CD4-positive, CD25-positive, alpha-beta regulatory T cell (primary cell): ENCODE measurements at regions not wholly inside any gene's neighbourhood (a gene's known extent, or its start where the extent isn't known, plus 50 kb on each side); places are given as distances from the start of the nearest gene placed in this dataset.
A peak's percentile ranks its signal among the peaks of the same experiment; 100 is the strongest.
"Not testable (repeated sequence)": the region's sequence is repeated elsewhere in the genome, so short reads cannot be mapped to it uniquely, and the experiment has no call there.

Experiments
- ATAC-seq, 2 donors: fragments of 150-1000 bp; cut with Tn5 transposase; one replicate each; pipeline ENCODE4 v1.10.0; 2021; ENCODE audit warnings: low read depth in 2 of 2, moderate number of reproducible peaks in 2 of 2, moderate library complexity in 1 of 2
- DNase-seq, 3 donors: peaks; one replicate each; pipeline versions ENCODE4 v3.0.0 to v3.0.0-alpha.2; 2012 to 2022; ENCODE audit warnings: mixed read lengths in 1 of 3
- H3K27ac ChIP-seq: one replicate; pipeline ENCODE4 v1.7.0; 2013; ENCODE audit warnings: mild to moderate bottlenecking, low read length; ENCODE audit not compliant: insufficient read depth, poor library complexity, severe bottlenecking
- H3K27me3 ChIP-seq: one replicate; pipeline ENCODE4 v1.7.0; 2013; ENCODE audit warnings: low read length; ENCODE audit not compliant: control insufficient read depth, insufficient read depth
- H3K36me3 ChIP-seq: one replicate; pipeline ENCODE4 v1.7.0; 2013; ENCODE audit warnings: mild to moderate bottlenecking, low read length, moderate library complexity; ENCODE audit not compliant: control insufficient read depth, insufficient read depth
- H3K4me1 ChIP-seq: 2 replicates; pipeline ENCODE4 v1.7.0; 2013; ENCODE audit warnings: mild to moderate bottlenecking, low read length; ENCODE audit not compliant: insufficient read depth, control insufficient read depth, poor library complexity, severe bottlenecking
- H3K4me3 ChIP-seq: one replicate; pipeline ENCODE4 v1.7.0; 2013; ENCODE audit warnings: low read depth, mild to moderate bottlenecking, low read length, moderate library complexity
- H3K9me3 ChIP-seq, 2 experiments: 1 replicate in 1 of 2; 2 replicates in 1 of 2; pipeline ENCODE4 v1.7.0; 2013; ENCODE audit warnings: low read length in 2 of 2, mild to moderate bottlenecking in 1 of 2, moderate library complexity in 1 of 2; ENCODE audit not compliant: control insufficient read depth in 2 of 2
- H3K27ac Mint-ChIP-seq, 3 donors: one replicate each; pipeline ENCODE4 v1.8.0; 2020 to 2022; ENCODE audit warnings: mild to moderate bottlenecking in 3 of 3, mixed read lengths in 3 of 3, moderate library complexity in 2 of 3
- H3K27me3 Mint-ChIP-seq: one replicate; pipeline ENCODE4 v1.8.0; 2022; ENCODE audit warnings: mild to moderate bottlenecking, mixed read lengths
- H3K36me3 Mint-ChIP-seq: one replicate; pipeline ENCODE4 v1.8.0; 2020; ENCODE audit warnings: mixed read lengths
- H3K4me1 Mint-ChIP-seq, 4 donors: one replicate each; pipeline ENCODE4 v1.8.0; 2020 to 2022; ENCODE audit warnings: mixed read lengths in 4 of 4, mild to moderate bottlenecking in 1 of 4
- H3K4me3 Mint-ChIP-seq, 4 donors: one replicate each; pipeline ENCODE4 v1.8.0; 2020 to 2022; ENCODE audit warnings: mild to moderate bottlenecking in 4 of 4, mixed read lengths in 4 of 4, moderate library complexity in 3 of 4
- H3K9me3 Mint-ChIP-seq, 7 donors: one replicate each; pipeline ENCODE4 v1.8.0; 2020 to 2022; ENCODE audit warnings: mixed read lengths in 7 of 7, mild to moderate bottlenecking in 3 of 7, moderate library complexity in 2 of 7

GRCh38 chr10:23797452-23797851 lies 358.6 kb downstream of the OTUD1 start:
- H3K36me3 ChIP-seq, H3K27ac ChIP-seq, DNase-seq, H3K4me1 ChIP-seq, ATAC-seq, H3K4me3 Mint-ChIP-seq, H3K27ac Mint-ChIP-seq, H3K4me1 Mint-ChIP-seq, H3K27me3 ChIP-seq, H3K9me3 Mint-ChIP-seq, H3K9me3 ChIP-seq, H3K4me3 ChIP-seq, H3K36me3 Mint-ChIP-seq, H3K27me3 Mint-ChIP-seq: not testable (repeated sequence)

- H3K36me3 Mint-ChIP-seq = no peaks in the 10 kb centered on the region
- no peak for DNase-seq
- H3K27me3 ChIP-seq = no peaks in the 10 kb centered on the region
- no peak overlapping the region for H3K27ac ChIP-seq
- H3K4me3 ChIP-seq = no peak overlapping the region
- H3K4me1 Mint-ChIP-seq = no peaks in the 10 kb centered on the region
- H3K9me3 Mint-ChIP-seq = peaks cover 0 to 3% (median 0%) of the 10 kb centered on the region in 7 donors
- no peaks in the 10 kb centered on the region for H3K4me1 ChIP-seq
- no peaks in the 10 kb centered on the region for H3K36me3 ChIP-seq
- H3K27me3 Mint-ChIP-seq = no peaks in the 10 kb centered on the region
- no peaks in the 10 kb centered on the region for H3K9me3 ChIP-seq
- H3K27ac Mint-ChIP-seq = no peak overlapping the region
- ATAC-seq = no peak
- H3K4me3 Mint-ChIP-seq = no peak overlapping the region
Measured at GRCh38 chr10:23804125-23804524, 365.2 kb downstream of the OTUD1 start.

DNA sequence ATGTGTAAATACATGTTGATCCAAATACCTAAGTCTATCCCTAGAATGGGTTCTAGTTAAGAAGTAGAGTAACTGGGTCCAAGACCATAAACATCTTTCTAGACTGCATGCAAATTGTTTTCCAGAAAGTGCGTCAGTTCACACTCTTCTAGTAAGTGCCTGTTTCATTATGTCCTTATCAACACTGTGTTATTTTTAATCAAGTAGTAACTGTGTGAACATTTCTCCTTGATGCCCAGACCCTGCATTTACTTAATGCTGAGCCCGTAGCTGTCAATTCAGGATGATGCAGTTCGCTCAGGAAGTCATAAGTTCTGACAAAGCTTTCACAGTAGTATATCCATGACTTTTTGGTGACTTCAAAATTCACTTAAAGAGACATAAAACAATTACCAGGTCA lies 374.8 kb downstream of the OTUD1 start:
- no peak overlapping the region for H3K4me3 Mint-ChIP-seq
- H3K9me3 ChIP-seq = no peaks in the 10 kb centered on the region
- no peaks in the 10 kb centered on the region for H3K36me3 ChIP-seq
- no peak overlapping the region for H3K27ac ChIP-seq
- no peaks in the 10 kb centered on the region for H3K36me3 Mint-ChIP-seq
- no peaks in the 10 kb centered on the region for H3K27me3 Mint-ChIP-seq
- no peak overlapping the region for H3K27ac Mint-ChIP-seq
- H3K4me1 ChIP-seq = no peaks in the 10 kb centered on the region
- no peak overlapping the region for H3K4me3 ChIP-seq
- no peaks in the 10 kb centered on the region for H3K4me1 Mint-ChIP-seq
- DNase-seq = no peak
- no peaks in the 10 kb centered on the region for H3K27me3 ChIP-seq
- no peak for ATAC-seq
- H3K9me3 Mint-ChIP-seq = no peaks in the 10 kb centered on the region

- ATAC-seq (no peak), DNase-seq (no peak)
- Mint-ChIP-seq H3K4me3 (no peak overlapping the region), H3K27me3 (no peaks in the 10 kb centered on the region), H3K4me1 (no peaks in the 10 kb centered on the region), H3K36me3 (no peaks in the 10 kb centered on the region), H3K9me3 (peaks cover 0 to 3% (median 0%) of the 10 kb centered on the region in 7 donors), H3K27ac (no peak overlapping the region)
- no peaks in the 10 kb centered on the region for H3K27me3 ChIP-seq
- H3K36me3 ChIP-seq = no peaks in the 10 kb centered on the region
- no peaks in the 10 kb centered on the region for H3K9me3 ChIP-seq
- H3K4me1 ChIP-seq = no peaks in the 10 kb centered on the region
- H3K27ac ChIP-seq = no peak overlapping the region
- no peak overlapping the region for H3K4me3 ChIP-seq
Measured at GRCh38 chr10:23818484-23818883, 379.6 kb downstream of the OTUD1 start.

DNA sequence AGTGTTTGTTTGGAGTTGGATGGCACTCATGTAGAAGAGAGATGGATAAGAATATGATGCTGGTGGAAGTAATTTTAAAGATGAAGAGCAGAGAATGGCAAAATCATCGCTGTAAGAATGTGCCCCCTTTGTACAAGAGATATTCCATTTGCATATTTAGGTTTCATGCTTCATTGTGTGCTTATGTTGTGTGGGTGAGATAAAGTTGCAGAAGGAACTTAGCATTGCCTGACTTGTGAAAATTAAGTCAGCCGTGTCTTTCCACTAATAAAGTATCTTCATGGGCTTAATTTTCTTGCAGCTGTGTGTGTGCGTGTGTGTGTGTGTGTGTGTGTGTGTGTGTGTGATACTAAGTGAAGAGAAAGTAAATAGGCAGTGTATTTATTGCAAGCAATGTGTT lies 381.9 kb downstream of the OTUD1 start:
- DNase-seq (no peak), ATAC-seq (no peak)
- Histone ChIP-seq H3K4me1 (no peaks in the 10 kb centered on the region), H3K36me3 (no peaks in the 10 kb centered on the region), H3K27ac (no peak overlapping the region), H3K4me3 (no peak overlapping the region), H3K9me3 (no peaks in the 10 kb centered on the region), H3K27me3 (no peaks in the 10 kb centered on the region)
- Mint-ChIP-seq H3K9me3 (peaks cover 0 to 3% (median 0%) of the 10 kb centered on the region in 7 donors), H3K27ac (no peak overlapping the region), H3K27me3 (no peaks in the 10 kb centered on the region), H3K4me1 (no peaks in the 10 kb centered on the region), H3K36me3 (no peaks in the 10 kb centered on the region), H3K4me3 (no peak overlapping the region)

GRCh38 chr10:23824822-23825221 lies 384.1 kb upstream of the KIAA1217 start:
- Mint-ChIP-seq H3K27ac (no peak overlapping the region), H3K9me3 (peaks cover 0 to 4% (median 0%) of the 10 kb centered on the region in 7 donors), H3K36me3 (no peaks in the 10 kb centered on the region), H3K4me1 (no peaks in the 10 kb centered on the region), H3K4me3 (no peak overlapping the region), H3K27me3 (no peaks in the 10 kb centered on the region)
- H3K36me3 ChIP-seq = no peaks in the 10 kb centered on the region
- no peaks in the 10 kb centered on the region for H3K4me1 ChIP-seq
- no peak overlapping the region for H3K27ac ChIP-seq
- no peak for ATAC-seq
- no peaks in the 10 kb centered on the region for H3K27me3 ChIP-seq
- DNase-seq = no peak
- H3K9me3 ChIP-seq = no peaks in the 10 kb centered on the region
- H3K4me3 ChIP-seq = no peak overlapping the region

- no peaks in the 10 kb centered on the region for H3K4me1 Mint-ChIP-seq
- Histone ChIP-seq H3K4me3 (no peak overlapping the region), H3K9me3 (no peaks in the 10 kb centered on the region), H3K36me3 (no peaks in the 10 kb centered on the region), H3K27ac (no peak overlapping the region), H3K27me3 (no peaks in the 10 kb centered on the region), H3K4me1 (no peaks in the 10 kb centered on the region)
- peaks cover 0 to 4% (median 0%) of the 10 kb centered on the region in 7 donors for H3K9me3 Mint-ChIP-seq
- no peaks in the 10 kb centered on the region for H3K27me3 Mint-ChIP-seq
- DNase-seq (peak in 1 of 3 donors; percentile 4), ATAC-seq (no peak)
- H3K36me3 Mint-ChIP-seq = no peaks in the 10 kb centered on the region
- H3K27ac Mint-ChIP-seq = no peak overlapping the region
- no peak overlapping the region for H3K4me3 Mint-ChIP-seq
Measured at GRCh38 chr10:23826421-23826820, 382.5 kb upstream of the KIAA1217 start.

GRCh38 chr10:23829556-23829955 lies 379.4 kb upstream of the KIAA1217 start:
- Histone ChIP-seq H3K4me1 (no peaks in the 10 kb centered on the region), H3K27me3 (no peaks in the 10 kb centered on the region), H3K27ac (no peak overlapping the region), H3K36me3 (no peaks in the 10 kb centered on the region), H3K4me3 (no peak overlapping the region), H3K9me3 (no peaks in the 10 kb centered on the region)
- DNase-seq = no peak
- ATAC-seq = no peak
- no peaks in the 10 kb centered on the region for H3K27me3 Mint-ChIP-seq
- no peaks in the 10 kb centered on the region for H3K4me1 Mint-ChIP-seq
- peaks cover 0 to 4% (median 0%) of the 10 kb centered on the region in 7 donors for H3K9me3 Mint-ChIP-seq
- no peak overlapping the region for H3K27ac Mint-ChIP-seq
- no peak overlapping the region for H3K4me3 Mint-ChIP-seq
- H3K36me3 Mint-ChIP-seq = no peaks in the 10 kb centered on the region
